Thyroid gland (tissue), 4 donors: ENCODE measurements at regions not wholly inside any gene's neighbourhood (a gene's known extent, or its start where the extent isn't known, plus 50 kb on each side); places are given as distances from the start of the nearest gene placed in this dataset.
A peak's percentile ranks its signal among the peaks of the same experiment; 100 is the strongest.

Experiments used
- DNase-seq, 2 donors: peaks; one replicate each; pipeline ENCODE4 v3.0.0-alpha.2; 2019
- H3K27ac ChIP-seq, 3 donors: fragments of 200-600 bp; sonication (generic); 1 replicate in 2 of 3; 2 replicates in 1 of 3; pipeline ENCODE4 v1.5.1; 2016 to 2019; ENCODE audit warnings: mild to moderate bottlenecking in 1 of 3, moderate library complexity in 1 of 3
- H3K27me3 ChIP-seq: fragments of 200-600 bp; sonication (generic); one replicate; pipeline ENCODE4 v1.5.1; 2019
- H3K36me3 ChIP-seq, 2 donors: fragments of 200-600 bp; sonication (generic); one replicate each; pipeline ENCODE4 v1.5.1; 2016 to 2019
- H3K4me1 ChIP-seq, 2 donors: fragments of 200-600 bp; sonication (generic); one replicate each; pipeline ENCODE4 v1.5.1; 2017 to 2019
- H3K4me3 ChIP-seq, 3 donors: fragments of 200-600 bp; sonication (generic); replicated peaks in 1 of 3; 1 replicate in 2 of 3; 2 replicates in 1 of 3; pipeline ENCODE4 v1.5.1; 2016; ENCODE audit warnings: mild to moderate bottlenecking in 1 of 3
- H3K9me3 ChIP-seq: fragments of 200-600 bp; sonication (generic); one replicate; pipeline ENCODE4 v1.5.1; 2017
- CTCF ChIP-seq, 6 experiments: fragments of 200-600 bp in 3 of 6; fragments of 450-650 bp in 3 of 6; sonication (generic) in 3 of 6; IDR thresholded peaks; one replicate each; pipeline ENCODE4 v1.5.1; 2016 to 2019; ENCODE audit warnings: antibody characterized with exemption in 6 of 6, mild to moderate bottlenecking in 2 of 6, inconsistent platforms in 1 of 6, moderate library complexity in 1 of 6
- POLR2A ChIP-seq, 2 donors: fragments of 450-650 bp; IDR thresholded peaks; one replicate each; pipeline ENCODE4 v1.6.1; 2017; ENCODE audit warnings: antibody characterized with exemption in 2 of 2, mild to moderate bottlenecking in 2 of 2, moderate library complexity in 1 of 2
- WGBS, 2 donors: methylation state at CpG; one replicate each; pipeline ENCODE4 v1.1.5; 2017; 5-methylcytosine and 5-hydroxymethylcytosine counted together
- intact Hi-C: fragments of 100-400 bp; cut with DNase I; formaldehyde crosslinking; loops from one replicate; pipeline ENCODE4 v1.15.1; 2023

- no peaks in the 10 kb centered on the region for H3K4me1 ChIP-seq
- intact Hi-C loops, result no loop called here
- H3K9me3 ChIP-seq, result no peaks in the 10 kb centered on the region
- H3K4me3 ChIP-seq, result no peak overlapping the region
- no peak overlapping the region for H3K27ac ChIP-seq
- TF ChIP-seq CTCF (IDR thresholded peaks at IDR 0.05) (no peak), POLR2A (IDR thresholded peaks at IDR 0.05) (no peak)
- no peaks in the 10 kb centered on the region for H3K27me3 ChIP-seq
- 93 to 96% methylated on average over 1 of the region's 1 CpG for WGBS, 2 donors
- no peak for DNase-seq
- no peaks in the 10 kb centered on the region for H3K36me3 ChIP-seq
Measured at GRCh38 chr12:58154359-58154758, 213.0 kb downstream of the ATP23 start.

- Histone ChIP-seq H3K36me3 (no peaks in the 10 kb centered on the region), H3K9me3 (no peaks in the 10 kb centered on the region), H3K27ac (no peak overlapping the region), H3K27me3 (no peaks in the 10 kb centered on the region), H3K4me3 (no peak overlapping the region), H3K4me1 (peaks cover 0 to 4% of the 10 kb centered on the region in 2 donors)
- intact Hi-C loops, result no loop called here
- no peak for DNase-seq
- TF ChIP-seq CTCF (IDR thresholded peaks at IDR 0.05), result no peak
- TF ChIP-seq POLR2A (IDR thresholded peaks at IDR 0.05), result no peak
- 86 to 89% methylated on average over 2 of the region's 2 CpGs for WGBS, 2 donors
Measured at GRCh38 chr12:58156697-58157096, 215.3 kb downstream of the ATP23 start.

- WGBS, 2 donors, result 93 to 100% methylated on average over 2 of the region's 2 CpGs
- no peak overlapping the region for H3K4me3 ChIP-seq
- H3K36me3 ChIP-seq, result no peaks in the 10 kb centered on the region
- peaks cover 0 to 4% of the 10 kb centered on the region in 2 donors for H3K4me1 ChIP-seq
- intact Hi-C loops, result no loop called here
- DNase-seq, result no peak
- no peak overlapping the region for H3K27ac ChIP-seq
- no peak for TF ChIP-seq CTCF (IDR thresholded peaks at IDR 0.05)
- no peak for TF ChIP-seq POLR2A (IDR thresholded peaks at IDR 0.05)
- H3K9me3 ChIP-seq, result no peaks in the 10 kb centered on the region
- no peaks in the 10 kb centered on the region for H3K27me3 ChIP-seq
Measured at GRCh38 chr12:58159941-58160340, 218.6 kb downstream of the ATP23 start.

GRCh38 chr12:58161773-58162172, 220.4 kb downstream of the ATP23 start:
- 34 to 40% methylated on average over 2 of the region's 2 CpGs for WGBS, 2 donors
- peak; percentile 18 to 30 for DNase-seq
- intact Hi-C loops, result no loop called here
- H3K27me3 ChIP-seq, result no peaks in the 10 kb centered on the region
- no peaks in the 10 kb centered on the region for H3K9me3 ChIP-seq
- H3K36me3 ChIP-seq, result no peaks in the 10 kb centered on the region
- no peak overlapping the region for H3K27ac ChIP-seq
- no peak overlapping the region for H3K4me3 ChIP-seq
- peaks cover 4 to 5% of the 10 kb centered on the region in 2 donors for H3K4me1 ChIP-seq
- TF ChIP-seq POLR2A (IDR thresholded peaks at IDR 0.05) (no peak), CTCF (IDR thresholded peaks at IDR 0.05) (no peak)

GRCh38 chr12:58163021-58163420, 221.7 kb downstream of the ATP23 start:
- no peak overlapping the region for H3K27ac ChIP-seq
- TF ChIP-seq CTCF (IDR thresholded peaks at IDR 0.05) (no peak), POLR2A (IDR thresholded peaks at IDR 0.05) (no peak)
- H3K36me3 ChIP-seq, result no peaks in the 10 kb centered on the region
- no peaks in the 10 kb centered on the region for H3K27me3 ChIP-seq
- H3K9me3 ChIP-seq, result no peaks in the 10 kb centered on the region
- intact Hi-C loops, result no loop called here
- no peak overlapping the region for H3K4me3 ChIP-seq
- H3K4me1 ChIP-seq, result peaks cover 4 to 5% of the 10 kb centered on the region in 2 donors
- no peak for DNase-seq
- WGBS, 2 donors, result 87 to 89% methylated on average over 4 of the region's 4 CpGs
